ENCODE measurements at regions not wholly inside any gene's neighbourhood (a gene's known extent, or its start where the extent isn't known, plus 50 kb on each side); places are given as distances from the start of the nearest gene placed in this dataset.

DNA sequence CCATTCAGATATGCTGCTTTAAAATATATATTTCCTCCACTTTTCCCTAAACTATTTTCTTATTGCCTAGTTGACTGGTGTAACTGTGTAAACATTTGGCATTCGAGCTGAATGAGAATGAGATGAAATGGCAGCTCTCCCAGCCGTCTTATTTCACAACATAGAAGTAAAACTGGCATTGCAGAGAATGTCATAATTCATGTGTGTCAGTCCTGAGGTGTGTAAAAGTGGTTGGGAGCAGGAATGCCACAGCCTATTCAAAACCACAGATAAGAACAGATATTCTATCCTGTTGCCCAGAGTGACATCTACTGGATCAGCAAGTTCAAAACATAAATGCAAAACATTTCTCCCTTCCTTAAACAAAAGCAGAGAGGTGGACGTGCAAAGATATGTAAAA is 565.5 kb upstream of the CHAC2 start:
- DNase-seq (no peak), ATAC-seq (no peak)
- H3K36me3 Mint-ChIP-seq (ENCODE audit: low read depth) = no peaks in the 10 kb centered on the region
- H3K4me3 Mint-ChIP-seq = no peak overlapping the region
- TF ChIP-seq, protein P1, sequence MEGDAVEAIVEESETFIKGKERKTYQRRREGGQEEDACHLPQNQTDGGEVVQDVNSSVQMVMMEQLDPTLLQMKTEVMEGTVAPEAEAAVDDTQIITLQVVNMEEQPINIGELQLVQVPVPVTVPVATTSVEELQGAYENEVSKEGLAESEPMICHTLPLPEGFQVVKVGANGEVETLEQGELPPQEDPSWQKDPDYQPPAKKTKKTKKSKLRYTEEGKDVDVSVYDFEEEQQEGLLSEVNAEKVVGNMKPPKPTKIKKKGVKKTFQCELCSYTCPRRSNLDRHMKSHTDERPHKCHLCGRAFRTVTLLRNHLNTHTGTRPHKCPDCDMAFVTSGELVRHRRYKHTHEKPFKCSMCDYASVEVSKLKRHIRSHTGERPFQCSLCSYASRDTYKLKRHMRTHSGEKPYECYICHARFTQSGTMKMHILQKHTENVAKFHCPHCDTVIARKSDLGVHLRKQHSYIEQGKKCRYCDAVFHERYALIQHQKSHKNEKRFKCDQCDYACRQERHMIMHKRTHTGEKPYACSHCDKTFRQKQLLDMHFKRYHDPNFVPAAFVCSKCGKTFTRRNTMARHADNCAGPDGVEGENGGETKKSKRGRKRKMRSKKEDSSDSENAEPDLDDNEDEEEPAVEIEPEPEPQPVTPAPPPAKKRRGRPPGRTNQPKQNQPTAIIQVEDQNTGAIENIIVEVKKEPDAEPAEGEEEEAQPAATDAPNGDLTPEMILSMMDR (IDR thresholded peaks at IDR 0.05) = no peak
- no peaks in the 10 kb centered on the region for H3K9me3 Mint-ChIP-seq
- H3K27me3 Mint-ChIP-seq = no peaks in the 10 kb centered on the region
- no peaks in the 10 kb centered on the region for H3K4me1 Mint-ChIP-seq (ENCODE audit: low read depth)
- H3K27ac Mint-ChIP-seq = no peak overlapping the region
- intact Hi-C loops (cut with micrococcal nuclease) = no loop called here
- POLR2A ChIA-PET = no interaction called here
- CTCF ChIA-PET = no interaction called here

DNA sequence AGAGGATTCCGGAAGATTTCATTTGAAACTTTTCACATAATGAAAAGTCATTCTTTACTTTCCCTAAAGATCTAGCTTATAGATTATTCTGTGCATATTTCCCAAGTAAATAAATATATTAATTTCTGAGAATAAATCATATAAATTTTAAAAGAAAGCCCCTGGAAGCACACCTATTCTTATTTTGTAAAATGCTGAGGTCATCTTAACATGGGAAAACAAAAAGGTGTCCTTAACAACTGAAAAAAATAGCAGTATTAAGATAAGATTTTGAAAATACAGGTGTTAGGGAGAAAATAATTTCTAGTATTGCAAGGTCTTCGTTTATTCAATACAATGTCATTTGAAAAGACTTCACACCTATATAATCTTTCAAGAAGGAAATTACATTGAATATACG is 567.5 kb upstream of the CHAC2 start:
- H3K27ac Mint-ChIP-seq = no peak overlapping the region
- no peaks in the 10 kb centered on the region for H3K4me1 Mint-ChIP-seq (ENCODE audit: low read depth)
- intact Hi-C loops (cut with micrococcal nuclease) = no loop called here
- H3K36me3 Mint-ChIP-seq (ENCODE audit: low read depth) = no peaks in the 10 kb centered on the region
- ChIA-PET CTCF (no interaction called here), POLR2A (no interaction called here)
- no peak overlapping the region for H3K4me3 Mint-ChIP-seq
- no peaks in the 10 kb centered on the region for H3K9me3 Mint-ChIP-seq
- TF ChIP-seq, protein P1 (IDR thresholded peaks at IDR 0.05) = no peak
- no peaks in the 10 kb centered on the region for H3K27me3 Mint-ChIP-seq
- no peak for ATAC-seq
- no peak for DNase-seq

DNA sequence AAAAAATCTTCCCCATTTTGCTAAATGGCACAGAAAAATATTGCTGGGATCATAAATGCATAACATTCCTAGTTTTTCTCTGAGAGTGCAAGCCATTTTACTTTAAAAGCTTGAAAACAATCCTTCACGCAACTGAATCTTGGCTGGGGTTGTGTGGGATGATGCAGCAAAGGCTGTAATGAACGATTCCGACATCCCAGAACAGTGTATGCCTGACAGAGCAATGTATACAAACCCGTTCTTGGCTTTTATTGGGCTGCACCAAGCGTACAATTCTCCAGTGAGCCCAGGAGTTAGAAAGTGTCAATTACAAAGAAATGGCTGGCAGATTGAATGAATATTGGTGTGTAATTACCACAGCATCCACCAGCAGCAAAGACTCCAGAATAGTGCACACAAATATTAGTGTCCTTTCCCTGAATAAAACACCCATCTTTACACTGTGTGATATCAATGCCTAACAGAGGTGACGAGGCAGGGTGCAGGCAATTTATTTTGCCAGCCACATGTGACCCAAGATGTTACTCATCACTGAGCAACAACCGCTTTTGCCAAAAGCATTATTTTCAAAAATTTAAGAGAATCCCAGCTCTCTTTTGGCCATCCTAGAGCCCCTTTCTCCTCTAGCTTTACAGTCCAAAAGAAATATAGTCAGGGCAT is 578.6 kb upstream of the CHAC2 start:
- ChIA-PET CTCF (no interaction called here), POLR2A (interaction anchor here (1.2 kb wide), 1 partner anchor 18 kb away, joined by 3 read pairs; no protein-coding TSS in a partner anchor)
- Mint-ChIP-seq H3K4me1 (ENCODE audit: low read depth) (no peaks in the 10 kb centered on the region), H3K27me3 (no peaks in the 10 kb centered on the region), H3K36me3 (ENCODE audit: low read depth) (no peaks in the 10 kb centered on the region), H3K27ac (no peak overlapping the region), H3K4me3 (no peak overlapping the region), H3K9me3 (peaks cover 1% of the 10 kb centered on the region)
- ATAC-seq (no peak), DNase-seq (no peak)
- intact Hi-C loops (cut with micrococcal nuclease) = no loop called here
- TF ChIP-seq, protein P1 (IDR thresholded peaks at IDR 0.05) = no peak

DNA sequence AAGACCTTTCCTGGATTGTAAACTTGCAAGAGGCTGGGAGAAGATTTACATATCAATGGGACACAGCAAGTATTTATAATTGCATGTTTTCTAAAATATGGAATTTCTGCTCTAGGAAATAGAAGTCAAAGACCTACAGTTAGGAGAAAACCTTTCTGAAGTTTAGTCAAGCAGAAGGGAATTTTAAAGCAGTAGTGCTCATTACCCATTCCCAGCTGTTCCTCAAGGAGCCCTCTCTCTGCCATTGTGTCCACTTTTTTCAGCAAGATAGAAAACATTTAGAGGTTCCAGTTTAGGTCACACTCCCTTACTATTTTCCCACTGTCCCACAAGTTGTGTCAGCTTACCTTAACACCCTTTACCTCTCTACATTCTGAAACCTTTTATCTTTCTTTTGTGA is 584.0 kb upstream of the CHAC2 start:
- no peak overlapping the region for H3K4me3 Mint-ChIP-seq
- POLR2A ChIA-PET = no interaction called here
- ATAC-seq (no peak), DNase-seq (no peak)
- no peaks in the 10 kb centered on the region for H3K27me3 Mint-ChIP-seq
- no peaks in the 10 kb centered on the region for H3K9me3 Mint-ChIP-seq
- no peaks in the 10 kb centered on the region for H3K36me3 Mint-ChIP-seq (ENCODE audit: low read depth)
- TF ChIP-seq, protein P1 (IDR thresholded peaks at IDR 0.05) = no peak
- intact Hi-C loops (cut with micrococcal nuclease) = no loop called here
- H3K27ac Mint-ChIP-seq = no peak overlapping the region
- CTCF ChIA-PET = no interaction called here
- H3K4me1 Mint-ChIP-seq (ENCODE audit: low read depth) = no peaks in the 10 kb centered on the region

DNA sequence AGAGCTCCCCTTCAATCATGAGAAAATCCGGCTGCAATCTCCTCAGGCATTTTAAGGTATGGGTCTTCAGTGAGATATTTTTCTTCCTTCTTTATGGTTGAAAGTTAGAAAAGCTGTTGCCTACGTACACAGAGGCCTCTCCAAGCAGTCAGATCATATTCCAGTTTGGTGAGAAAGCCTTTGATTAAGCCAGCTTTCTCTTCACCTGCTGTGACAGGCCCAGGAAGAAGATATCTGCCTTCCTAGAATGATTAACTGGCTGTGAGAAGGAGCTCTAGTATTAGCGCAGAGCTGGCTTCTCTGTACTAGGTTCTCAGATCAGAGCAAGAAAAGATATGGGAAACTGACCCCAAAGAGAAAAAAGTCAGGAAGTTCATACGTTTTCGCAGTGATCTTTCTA is 585.0 kb upstream of the CHAC2 start:
- TF ChIP-seq, protein P1 (IDR thresholded peaks at IDR 0.05) = no peak
- H3K4me1 Mint-ChIP-seq (ENCODE audit: low read depth) = no peaks in the 10 kb centered on the region
- intact Hi-C loops (cut with micrococcal nuclease) = no loop called here
- ChIA-PET POLR2A (no interaction called here), CTCF (no interaction called here)
- H3K4me3 Mint-ChIP-seq = no peak overlapping the region
- H3K36me3 Mint-ChIP-seq (ENCODE audit: low read depth) = no peaks in the 10 kb centered on the region
- no peaks in the 10 kb centered on the region for H3K27me3 Mint-ChIP-seq
- DNase-seq (no peak), ATAC-seq (no peak)
- no peak overlapping the region for H3K27ac Mint-ChIP-seq
- H3K9me3 Mint-ChIP-seq = no peaks in the 10 kb centered on the region
